NCI-H748 (cell line): ENCODE measurements at regions not wholly inside any gene's neighbourhood (a gene's known extent, or its start where the extent isn't known, plus 50 kb on each side); places are given as distances from the start of the nearest gene placed in this dataset.
A peak's percentile ranks its signal among the peaks of the same experiment; 100 is the strongest.
"Not testable (repeated sequence)": the region's sequence is repeated elsewhere in the genome, so short reads cannot be mapped to it uniquely, and the experiment has no call there.

ENCODE experiments used
- DNase-seq: peaks from one replicate; lab custom pipeline; 2025; ENCODE audit not compliant: unreplicated experiment; lab: John Stamatoyannopoulos, UW

DNA sequence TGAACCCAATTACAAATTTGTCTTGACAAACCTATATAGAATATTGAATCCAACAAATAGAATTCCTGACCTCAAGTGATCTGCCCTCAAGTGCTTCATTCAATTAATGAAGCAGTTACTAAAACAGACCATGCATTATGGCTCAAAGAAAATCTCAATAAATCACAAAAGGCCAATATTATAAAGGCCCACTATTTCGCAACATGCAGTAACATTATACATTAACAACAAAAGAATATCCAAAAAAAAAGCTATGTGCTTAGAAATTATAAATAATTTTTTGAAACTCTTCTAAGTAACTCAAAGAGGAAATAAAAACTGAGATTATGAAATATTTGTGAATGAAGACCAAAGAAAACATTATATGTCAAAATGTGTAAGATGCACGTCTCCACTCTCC is 177.7 kb downstream of the ZNF674 start:
- no peak for DNase-seq

- no peak for DNase-seq
Observed at GRCh38 chrX:46366381-46367207, 178.6 kb downstream of the ZNF674 start.

- no peak for DNase-seq
Observed at GRCh38 chrX:46354481-46354880, 190.7 kb downstream of the ZNF674 start.

DNA sequence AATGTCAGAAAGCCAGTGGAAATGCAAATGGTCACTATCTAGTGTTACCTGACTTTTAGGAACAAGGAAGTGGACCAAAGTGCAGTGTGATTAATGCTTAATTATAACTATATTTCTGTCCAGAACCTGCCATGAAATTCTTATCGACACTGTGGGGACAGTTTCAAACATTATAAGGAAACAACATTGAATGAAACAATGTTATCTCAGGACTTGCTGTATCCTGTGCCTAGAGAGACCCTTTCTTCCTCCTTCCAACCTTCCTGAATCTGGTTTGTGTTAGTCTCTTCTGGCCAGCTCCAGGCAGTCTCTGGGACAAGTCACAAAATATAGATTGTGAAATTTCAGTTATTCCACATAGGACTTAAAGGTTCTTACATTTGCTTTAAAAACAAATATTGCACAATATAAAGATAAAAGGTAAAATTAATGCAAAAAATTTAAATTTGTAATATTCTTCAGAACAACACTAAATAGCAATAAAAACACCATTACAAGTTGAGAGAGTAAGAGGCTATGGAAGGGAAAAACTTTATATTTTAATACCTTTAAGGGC is 203.4 kb downstream of the ZNF674 start:
- DNase-seq = no peak

DNA sequence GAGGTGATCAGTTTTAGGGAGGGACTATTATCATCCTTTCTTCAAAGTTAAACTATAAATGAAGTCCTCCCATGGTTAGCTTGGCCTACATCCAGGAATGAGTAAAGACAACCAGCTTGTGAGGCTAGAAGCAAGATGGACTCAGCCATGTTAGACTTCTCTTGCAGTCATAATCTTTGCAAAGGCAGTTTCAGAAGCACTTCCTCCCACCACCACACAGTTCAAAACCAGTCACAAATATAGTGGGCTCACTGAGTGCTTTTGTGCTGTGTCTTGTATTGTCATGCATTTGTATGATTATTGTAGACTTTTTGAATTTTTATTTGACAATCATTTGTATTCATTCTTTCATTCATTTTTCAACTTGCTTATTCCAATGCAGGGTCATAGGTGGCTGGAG is 204.5 kb downstream of the ZNF674 start:
- DNase-seq = no peak

GRCh38 chrX:46333550-46333949 is 211.7 kb downstream of the ZNF674 start:
- DNase-seq = no peak

DNA sequence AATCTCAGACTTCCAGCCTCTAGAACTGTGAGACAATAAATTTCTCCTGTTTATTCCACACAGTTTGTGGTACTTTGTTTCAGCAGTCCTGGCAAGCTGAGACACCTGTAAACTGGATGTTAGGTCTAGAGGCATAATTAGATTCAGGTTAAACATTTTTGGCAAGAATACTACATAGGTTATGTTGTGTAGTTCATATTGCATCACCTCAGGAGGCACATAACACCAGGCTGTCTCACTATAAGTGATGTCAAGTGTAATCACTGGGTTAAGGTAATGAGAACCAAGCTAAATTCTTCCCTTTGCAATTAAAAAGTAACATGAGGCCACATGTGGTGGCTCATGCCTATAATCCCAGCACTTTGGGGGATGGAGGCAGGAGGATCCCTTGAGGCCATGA is 214.2 kb downstream of the ZNF674 start:
- DNase-seq = no peak

DNA sequence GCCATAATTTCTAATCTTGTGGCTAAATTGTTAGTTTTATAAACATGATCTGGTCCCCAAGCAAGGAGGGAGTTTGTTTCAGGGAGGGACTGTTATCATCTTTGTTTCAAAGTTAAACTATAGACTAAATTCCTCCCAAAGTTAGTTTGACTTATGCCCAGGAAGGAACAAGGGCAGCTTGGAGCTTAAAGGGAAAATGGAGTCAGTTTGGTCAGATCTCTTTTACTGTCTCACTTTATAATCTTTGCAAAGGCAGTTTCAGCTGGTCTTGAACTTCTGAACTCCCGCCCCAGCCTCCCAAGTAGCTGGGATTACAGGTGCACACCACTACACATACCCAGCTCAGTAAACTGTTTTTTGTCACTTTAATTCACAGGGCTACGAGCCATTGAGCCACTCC is 214.7 kb downstream of the ZNF674 start:
- DNase-seq = no peak

- DNase-seq = no peak
Observed at GRCh38 chrX:46328133-46328532, 217.1 kb downstream of the ZNF674 start.

DNA sequence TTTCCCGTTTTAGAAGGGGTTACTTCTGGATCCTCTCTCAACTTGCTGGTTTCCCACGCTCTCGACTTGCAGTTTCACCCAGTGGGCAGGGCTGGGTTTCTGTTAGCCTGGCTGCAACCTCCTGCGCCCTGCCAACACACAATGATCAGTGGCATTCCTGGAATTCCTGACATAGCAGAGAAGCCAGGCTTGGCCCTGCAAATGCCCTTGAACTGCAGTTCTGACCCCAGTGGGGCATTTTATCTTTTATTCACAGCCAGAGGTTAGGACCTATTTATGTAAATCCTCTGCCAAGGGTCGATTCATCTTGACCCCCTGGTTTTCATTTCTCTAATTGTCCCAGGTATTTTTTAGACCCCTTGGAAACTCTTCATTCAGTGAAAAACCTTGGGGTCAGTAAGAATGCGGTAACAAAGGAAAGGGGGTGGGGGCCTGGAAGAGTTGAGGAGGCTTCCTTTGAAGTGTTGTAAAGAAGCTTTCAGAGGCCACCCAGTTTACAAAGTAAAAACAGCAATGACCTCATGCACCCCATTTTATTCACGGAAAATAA is 217.6 kb downstream of the ZNF674 start:
- DNase-seq = no peak

DNA sequence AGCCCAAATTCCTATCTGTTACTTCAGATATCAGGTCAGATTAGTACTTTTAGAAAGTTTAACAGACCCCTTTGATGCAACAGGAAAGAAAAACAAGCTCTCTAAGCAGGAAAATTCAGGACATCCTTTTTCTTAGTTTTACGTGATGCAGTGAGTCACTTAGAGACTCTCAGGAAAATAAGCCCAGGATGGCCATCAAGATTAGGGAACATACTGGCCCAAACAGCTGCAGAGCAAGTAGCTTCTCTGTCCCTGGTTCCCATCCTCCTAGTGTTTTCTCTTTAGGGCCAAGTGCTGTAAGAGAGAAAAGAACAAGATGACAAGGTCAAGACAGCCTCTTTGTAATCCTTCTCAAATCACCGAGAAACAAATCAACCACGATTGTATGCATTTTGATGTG is 219.1 kb downstream of the ZNF674 start:
- DNase-seq = no peak

GRCh38 chrX:46325312-46325877 is 219.8 kb downstream of the ZNF674 start:
- DNase-seq = no peak

GRCh38 chrX:46324166-46324565 is 221.1 kb downstream of the ZNF674 start:
- no peak for DNase-seq

DNA sequence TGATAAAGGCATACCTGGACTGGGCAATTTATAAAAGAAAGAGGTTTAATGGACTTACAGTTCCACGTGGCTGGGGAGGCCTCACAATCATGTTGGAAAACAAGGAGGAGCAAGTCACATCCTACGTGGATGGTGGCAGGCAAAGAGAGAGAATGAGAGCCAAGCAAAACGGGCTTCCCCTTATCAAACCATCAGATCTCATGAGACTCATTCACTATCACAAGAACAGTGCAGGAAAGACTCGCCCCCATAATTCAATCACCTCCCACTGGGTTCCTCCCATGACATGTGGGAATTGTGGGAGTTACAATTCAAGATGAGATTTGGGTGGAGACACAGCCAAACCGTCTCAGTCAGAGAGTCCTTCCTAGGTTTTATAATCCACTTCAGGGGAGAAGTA is 222.3 kb downstream of the ZNF674 start:
- DNase-seq = not testable (repeated sequence)

- DNase-seq = no peak
Observed at GRCh38 chrX:46321676-46322075, 223.5 kb downstream of the ZNF674 start.

DNA sequence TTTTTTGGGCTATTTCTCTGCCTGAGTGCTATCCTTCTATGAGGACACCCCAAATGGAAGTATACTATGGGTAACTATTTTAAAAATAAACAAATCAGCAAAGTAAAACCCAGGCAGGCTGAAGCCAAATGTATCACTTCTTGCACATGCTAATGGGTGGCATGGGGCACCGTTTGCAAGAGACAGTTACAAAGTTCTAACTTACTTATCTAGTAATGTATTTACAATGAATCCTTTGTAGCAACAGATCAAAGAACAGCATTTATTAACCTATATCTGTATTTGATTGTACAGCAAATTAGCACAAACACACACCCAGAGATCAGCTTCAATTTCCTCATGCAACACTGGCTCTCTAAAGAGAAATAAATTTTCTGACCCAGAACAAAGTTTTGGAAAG is 225.5 kb downstream of the ZNF674 start:
- DNase-seq = no peak

DNA sequence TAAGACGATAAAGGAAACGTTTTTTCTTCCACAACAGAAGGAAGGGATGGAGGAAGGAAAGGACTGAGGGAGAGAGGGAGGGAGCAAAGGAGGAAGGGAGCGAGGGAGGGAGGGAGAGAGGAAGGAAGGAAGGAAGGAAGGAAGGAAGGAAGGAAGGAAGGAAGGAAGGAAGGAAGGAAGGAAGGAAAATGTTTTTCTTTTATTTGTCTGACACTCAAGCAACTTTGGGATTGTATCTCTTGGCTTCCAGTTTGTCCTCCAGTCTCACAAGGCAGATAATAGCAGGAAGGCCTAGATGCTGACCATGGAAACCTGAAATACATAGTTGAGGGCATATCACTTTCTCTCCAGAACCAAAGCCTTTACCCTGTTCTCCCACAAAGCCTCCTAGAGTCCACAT is 226.7 kb downstream of the ZNF674 start:
- no peak for DNase-seq

GRCh38 chrX:46317163-46317562 is 228.1 kb downstream of the ZNF674 start:
- peak; percentile 4 for DNase-seq

DNA sequence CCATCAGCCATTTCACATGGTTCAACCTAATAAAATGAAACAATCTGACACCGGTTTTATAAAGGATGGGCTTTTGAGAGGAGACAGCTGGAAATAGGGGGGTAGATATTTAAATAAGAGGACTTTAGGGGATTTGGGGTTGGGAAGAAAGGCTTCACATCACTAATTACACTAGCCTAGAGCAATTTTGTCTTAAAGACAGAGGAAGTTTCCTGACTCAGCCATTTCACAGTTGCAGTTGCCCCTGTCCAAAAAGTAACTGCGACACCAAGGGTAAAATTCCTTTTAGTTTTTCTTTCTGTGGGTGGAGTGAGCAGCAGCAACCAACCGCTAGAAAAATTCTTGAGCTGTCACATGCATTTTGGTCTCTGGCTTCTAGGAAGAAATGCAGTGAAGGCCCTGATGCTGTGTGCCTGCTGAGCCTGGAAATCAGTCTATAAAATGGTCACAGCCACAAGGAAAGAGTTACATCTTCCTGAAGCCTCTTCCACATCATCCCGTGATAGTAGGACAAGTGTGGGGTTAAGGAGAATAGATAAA is 233.6 kb downstream of the ZNF674 start:
- no peak for DNase-seq

DNA sequence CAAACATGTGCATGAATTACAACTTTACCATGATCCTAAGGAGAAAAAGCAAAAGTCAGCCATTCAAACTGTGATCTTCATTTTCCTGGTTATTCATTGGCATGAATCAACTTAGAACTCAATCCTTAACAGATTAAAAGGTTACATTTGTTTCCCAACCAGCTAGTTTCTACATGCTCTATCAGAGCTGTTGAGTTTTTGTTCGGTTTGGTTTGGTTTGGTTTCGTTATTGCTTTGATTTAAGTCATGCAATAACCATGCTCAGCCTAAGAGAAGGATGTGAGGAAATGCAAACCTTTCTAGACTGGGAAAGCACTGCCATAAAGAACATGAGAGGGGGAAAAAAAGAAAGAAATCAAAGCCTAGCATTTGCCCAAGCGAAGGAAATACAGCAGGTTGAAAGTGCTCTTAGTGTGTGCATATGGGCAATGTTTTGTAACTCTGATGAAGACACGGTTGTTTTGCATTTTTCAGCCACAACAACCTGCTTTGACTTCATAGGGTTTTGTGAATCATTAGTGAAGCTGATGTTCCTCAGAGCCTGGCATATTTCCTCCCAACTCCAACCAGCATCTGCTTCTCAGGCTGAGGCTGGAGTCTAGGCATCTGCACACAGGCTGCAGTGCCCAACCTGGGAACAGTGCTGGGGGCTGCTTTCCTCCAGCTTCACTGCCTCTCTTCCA is 234.3 kb downstream of the ZNF674 start:
- DNase-seq = no peak

GRCh38 chrX:46308110-46308509 is 237.1 kb downstream of the ZNF674 start:
- no peak for DNase-seq
